H1 (cell line): ENCODE measurements at regions not wholly inside any gene's neighbourhood (a gene's known extent, or its start where the extent isn't known, plus 50 kb on each side); places are given as distances from the start of the nearest gene placed in this dataset.

Experiments used
- CTCF ChIA-PET: fragments of 300-600 bp; sonication (Branson Sonifier 250); formaldehyde crosslinking; loops from one replicate; lab custom pipeline; 2021; ENCODE audit not compliant: partially characterized antibody; lab: Charles Lee
- POLR2A ChIA-PET: fragments of 300-600 bp; sonication (Branson Sonifier 250); formaldehyde crosslinking; loops from one replicate; lab custom pipeline; 2021; ENCODE audit warnings: inconsistent platforms; ENCODE audit not compliant: partially characterized antibody; lab: Charles Lee
- DNase-seq, 2 experiments: peaks; one replicate each; pipeline versions ENCODE4 v3.0.0 to v3.0.0-alpha.2; 2010 to 2022; ENCODE audit warnings: low spot score in 2 of 2, low read depth in 1 of 2, mixed read lengths in 1 of 2
- FAIRE-seq: peaks from 2 replicates; lab custom pipeline; 2011; peaks lifted over from hg19 to GRCh38; lab: Jason Lieb, UNC
- H2AFZ ChIP-seq: 2 replicates; pipeline ENCODE4 v1.8.1; 2012; ENCODE audit warnings: low read length, inconsistent platforms
- H2AK5ac ChIP-seq: 2 replicates; pipeline ENCODE4 v1.6.1; 2013; ENCODE audit warnings: low read depth, low read length
- H2BK120ac ChIP-seq: replicated peaks from 2 replicates; pipeline ENCODE3; 2013; ENCODE audit warnings: low read depth, low read length, inconsistent platforms
- H2BK12ac ChIP-seq: 2 replicates; pipeline ENCODE4 v1.6.1; 2013; ENCODE audit warnings: low read depth, low read length
- H2BK15ac ChIP-seq: 2 replicates; pipeline ENCODE4 v1.6.1; 2013; ENCODE audit warnings: low read length
- H2BK20ac ChIP-seq: 2 replicates; pipeline ENCODE4 v1.6.1; 2013; ENCODE audit warnings: low read length
- H2BK5ac ChIP-seq: 2 replicates; pipeline ENCODE4 v1.6.1; 2013; ENCODE audit warnings: low read depth, low read length
- H3K14ac ChIP-seq: 2 replicates; pipeline ENCODE4 v1.6.1; 2013; ENCODE audit warnings: inconsistent platforms; ENCODE audit not compliant: insufficient read length
- H3K18ac ChIP-seq: 2 replicates; pipeline ENCODE4 v1.6.1; 2013; ENCODE audit warnings: low read length; ENCODE audit errors: extremely low read depth
- H3K23ac ChIP-seq: 2 replicates; pipeline ENCODE4 v1.6.1; 2013; ENCODE audit warnings: inconsistent platforms; ENCODE audit not compliant: insufficient read length
- H3K23me2 ChIP-seq: 2 replicates; pipeline ENCODE4 v1.6.1; 2013; ENCODE audit warnings: low read depth, low read length
- H3K27ac ChIP-seq: 2 replicates; pipeline ENCODE4 v1.6.1; 2011; ENCODE audit warnings: low read depth, low read length, inconsistent platforms
- H3K27me3 ChIP-seq, 4 experiments: replicated peaks in 1 of 4; 1 replicate in 1 of 4; 2 replicates in 3 of 4; pipeline versions ENCODE4 v1.6.1 to v1.8.1; 2011 to 2013; ENCODE audit warnings: low read length in 3 of 4, mild to moderate bottlenecking in 3 of 4, inconsistent platforms in 2 of 4, mixed read lengths in 2 of 4, moderate library complexity in 1 of 4; ENCODE audit not compliant: control insufficient read depth in 3 of 4, insufficient read depth in 3 of 4; ENCODE audit errors: extremely low read depth in 1 of 4
- H3K36me3 ChIP-seq, 4 experiments: 2 replicates each; pipeline versions ENCODE4 v1.6.1 to v1.8.1; 2011 to 2013; ENCODE audit warnings: mild to moderate bottlenecking in 4 of 4, low read length in 3 of 4, moderate library complexity in 2 of 4, control low read depth in 1 of 4, inconsistent platforms in 1 of 4; ENCODE audit not compliant: insufficient read depth in 4 of 4, control insufficient read depth in 2 of 4
- H3K4ac ChIP-seq: replicated peaks from 2 replicates; pipeline ENCODE3; 2013; ENCODE audit warnings: low read length, low read depth, mixed read lengths, inconsistent platforms; ENCODE audit not compliant: insufficient read length
- H3K4me1 ChIP-seq, 4 experiments: replicated peaks in 1 of 4; 1 replicate in 1 of 4; 2 replicates in 3 of 4; pipeline versions ENCODE4 v1.6.1 to v1.8.1; 2011 to 2013; ENCODE audit warnings: low read length in 3 of 4, inconsistent platforms in 2 of 4, mixed read lengths in 1 of 4; ENCODE audit not compliant: insufficient read depth in 4 of 4, control insufficient read depth in 3 of 4
- H3K4me2 ChIP-seq, 2 experiments: 2 replicates each; pipeline versions ENCODE4 v1.6.1 to v1.8.1; 2011 to 2013; ENCODE audit warnings: low read depth in 2 of 2, low read length in 2 of 2, control low read depth in 1 of 2, inconsistent platforms in 1 of 2, mild to moderate bottlenecking in 1 of 2; ENCODE audit not compliant: insufficient read depth in 1 of 2
- H3K4me3 ChIP-seq, 4 experiments: fragments of 200-600, 300-600 bp in 1 of 4; sonication (generic), shearing (Covaris generic), sonication (Bioruptor Twin) in 1 of 4; 2 replicates each; pipeline versions ENCODE4 v1.5.1 to v1.8.1; 2011 to 2016; ENCODE audit warnings: low read length in 4 of 4, low read depth in 3 of 4, control low read depth in 2 of 4, inconsistent platforms in 2 of 4, mild to moderate bottlenecking in 2 of 4, mixed read lengths in 1 of 4, moderate library complexity in 1 of 4; ENCODE audit not compliant: insufficient read depth in 2 of 4; ENCODE audit errors: extremely low read depth in 1 of 4
- H3K56ac ChIP-seq: replicated peaks from 2 replicates; pipeline ENCODE3; 2013; ENCODE audit warnings: low read depth, mild to moderate bottlenecking, mixed read lengths, low read length, inconsistent platforms; ENCODE audit not compliant: insufficient read length
- H3K79me1 ChIP-seq: 2 replicates; pipeline ENCODE4 v1.6.1; 2013; ENCODE audit warnings: low read depth, low read length, control low read depth
- H3K79me2 ChIP-seq, 2 experiments: 2 replicates each; pipeline versions ENCODE4 v1.6.1 to v1.8.1; 2012 to 2013; ENCODE audit warnings: low read length in 2 of 2, mild to moderate bottlenecking in 2 of 2, inconsistent platforms in 1 of 2; ENCODE audit not compliant: insufficient read depth in 2 of 2, control insufficient read depth in 1 of 2
- H3K9ac ChIP-seq, 4 experiments: replicated peaks in 1 of 4; 1 replicate in 1 of 4; 2 replicates in 3 of 4; pipeline versions ENCODE4 v1.6.1 to v1.8.1; 2011 to 2013; ENCODE audit warnings: low read depth in 3 of 4, low read length in 3 of 4, control low read depth in 2 of 4, mild to moderate bottlenecking in 2 of 4, moderate library complexity in 2 of 4, inconsistent platforms in 1 of 4; ENCODE audit errors: extremely low read depth in 1 of 4
- H3K9me3 ChIP-seq, 2 experiments: 2 replicates each; pipeline versions ENCODE4 v1.6.1 to v1.8.1; 2012 to 2013; ENCODE audit warnings: mild to moderate bottlenecking in 2 of 2, moderate library complexity in 2 of 2, control low read depth in 1 of 2, inconsistent platforms in 1 of 2, low read depth in 1 of 2, low read length in 1 of 2, mixed read lengths in 1 of 2; ENCODE audit not compliant: insufficient read depth in 2 of 2
- H4K20me1 ChIP-seq, 2 experiments: replicated peaks in 1 of 2; 2 replicates each; pipeline versions ENCODE3 to v1.8.1; 2011 to 2013; ENCODE audit warnings: inconsistent platforms in 2 of 2, low read length in 2 of 2, mild to moderate bottlenecking in 1 of 2; ENCODE audit not compliant: insufficient read depth in 2 of 2, control insufficient read depth in 1 of 2
- H4K5ac ChIP-seq: 2 replicates; pipeline ENCODE4 v1.6.1; 2013; ENCODE audit warnings: low read length, low read depth, mixed read lengths, inconsistent platforms; ENCODE audit not compliant: insufficient read length
- H4K8ac ChIP-seq: 2 replicates; pipeline ENCODE4 v1.8.0; 2013; ENCODE audit warnings: mild to moderate bottlenecking, moderate library complexity, low read length, inconsistent platforms; ENCODE audit not compliant: insufficient read depth; ENCODE audit errors: extremely low read depth
- H4K91ac ChIP-seq: replicated peaks from 2 replicates; pipeline ENCODE3; 2013; ENCODE audit warnings: low read length, mixed read lengths, inconsistent platforms; ENCODE audit not compliant: insufficient read length
- ATF3 ChIP-seq: IDR thresholded peaks from 2 replicates; pipeline ENCODE4 v1.6.1; 2011; ENCODE audit warnings: low read depth, mild to moderate bottlenecking, low read length; ENCODE audit not compliant: insufficient read depth
- CBX5 ChIP-seq: fragments of 300-800, 300-1000 bp; sonication (generic); IDR thresholded peaks from 2 replicates; pipeline ENCODE4 v1.7.1; 2016; ENCODE audit warnings: antibody characterized with exemption, low read length, low read depth
- HDAC6 ChIP-seq: IDR thresholded peaks from one replicate; pipeline ENCODE4 v1.7.1; 2012; ENCODE audit warnings: low read depth, mild to moderate bottlenecking, inconsistent platforms, low read length, moderate library complexity
- PHF8 ChIP-seq: fragments of 200-600 bp; sonication (generic); conservative IDR thresholded peaks from 2 replicates; pipeline ENCODE4 v1.7.1; 2012; ENCODE audit warnings: low read depth, mild to moderate bottlenecking, inconsistent platforms, low read length, moderate library complexity
- POLR2A ChIP-seq, 2 experiments: IDR thresholded peaks; 1 replicate in 1 of 2; 2 replicates in 1 of 2; pipeline ENCODE4 v1.6.1; 2011; ENCODE audit warnings: low read depth in 2 of 2, low read length in 2 of 2, mild to moderate bottlenecking in 2 of 2; ENCODE audit errors: control extremely low read depth in 1 of 2
- RNF2 ChIP-seq: fragments of 200-900, 300-1000 bp; sonication (generic); IDR thresholded peaks from 2 replicates; pipeline ENCODE4 v1.7.1; 2016; ENCODE audit warnings: borderline replicate concordance, low read depth, mild to moderate bottlenecking, antibody characterized with exemption, low read length; ENCODE audit not compliant: poor library complexity, severe bottlenecking; ENCODE audit errors: missing control alignments
- SAP30 ChIP-seq: fragments of 300-600 bp; sonication (generic); IDR thresholded peaks from 2 replicates; pipeline ENCODE4 v1.7.1; 2012; ENCODE audit warnings: low read length, moderate library complexity, mild to moderate bottlenecking, inconsistent platforms; ENCODE audit not compliant: insufficient read depth, insufficient replicate concordance
- SIX5 ChIP-seq: IDR thresholded peaks from 2 replicates; pipeline ENCODE4 v1.6.1; 2011; ENCODE audit warnings: mild to moderate bottlenecking, low read depth, low read length
- SRF ChIP-seq: IDR thresholded peaks from 2 replicates; pipeline ENCODE4 v1.6.1; 2011; ENCODE audit warnings: mild to moderate bottlenecking, low read depth, low read length, moderate library complexity
- WGBS, 2 experiments: shearing (Covaris generic) in 1 of 2; methylation state at CpG; one replicate each; pipeline versions ENCODE4 v1.1.6 to v1.1.7; 2013 to 2015; ENCODE audit warnings: low lambda C conversion rate in 2 of 2, mixed read lengths in 2 of 2, inconsistent platforms in 1 of 2, low coverage in 1 of 2, missing lambda C conversion rate in 1 of 2; ENCODE audit not compliant: insufficient replicate concordance in 2 of 2, insufficient coverage in 1 of 2, insufficient read length in 1 of 2; ENCODE audit errors: extremely low coverage in 1 of 2, missing lambda C conversion rate in 1 of 2; 5-methylcytosine and 5-hydroxymethylcytosine counted together

GRCh38 chr4:128459547-128459946 lies 171.9 kb upstream of the PGRMC2 start:
- no peak for TF ChIP-seq CBX5
- TF ChIP-seq SRF, result no peak
- no peak for TF ChIP-seq ATF3
- TF ChIP-seq HDAC6, result no peak
- no peak for TF ChIP-seq PHF8
- no peak for TF ChIP-seq RNF2
- TF ChIP-seq SAP30, result no peak
- no peak for TF ChIP-seq SIX5
- no peak for TF ChIP-seq POLR2A (IDR thresholded peaks at IDR 0.05; ENCODE audit: control extremely low read depth in 1 of 2, low read depth in 2 of 2, low read length in 2 of 2)
- Histone ChIP-seq H3K4me2 (no peak overlapping the region), H3K27me3 (no peaks in the 10 kb centered on the region; a peak in 1 of 7 replicates), H3K23me2 (no peaks in the 10 kb centered on the region), H3K9ac (no peak overlapping the region), H4K5ac (no peak overlapping the region), H3K79me1 (no peaks in the 10 kb centered on the region), H3K4me3 (no peak overlapping the region), H3K36me3 (no peaks in the 10 kb centered on the region), H3K56ac (no peak overlapping the region), H3K9me3 (no peaks in the 10 kb centered on the region), H2BK5ac (no peak overlapping the region), H3K14ac (no peak overlapping the region), H4K8ac (no peak overlapping the region), H2AK5ac (no peak overlapping the region), H2AFZ (no peak overlapping the region), H3K4ac (no peak overlapping the region), H3K79me2 (no peaks in the 10 kb centered on the region), H2BK120ac (no peak overlapping the region), H2BK15ac (no peak overlapping the region), H4K20me1 (no peaks in the 10 kb centered on the region), H4K91ac (no peak overlapping the region), H3K23ac (no peak overlapping the region), H3K27ac (no peak overlapping the region), H2BK12ac (no peak overlapping the region), H3K4me1 (peaks cover 0 to 6% (median 4%) of the 10 kb centered on the region in 4 experiments; a peak in 4 of 7 replicates), H3K18ac (no peak overlapping the region), H2BK20ac (no peak overlapping the region)
- 75% methylated on average over 3 of the region's 3 CpGs; no CpG with 5 or more reads in 1 of the 2 experiments for WGBS, 2 experiments
- FAIRE-seq (no peak), DNase-seq (no peak)
- ChIA-PET CTCF (interaction anchor here (0.7 to 2.4 kb wide), 5 partner anchors 10 to 266 kb away, joined by 3 to 8 read pairs (median 4); no protein-coding TSS in a partner anchor), POLR2A (no interaction called here)
